ENCODE measurements at regions not wholly inside any gene's neighbourhood (a gene's known extent, or its start where the extent isn't known, plus 50 kb on each side); places are given as distances from the start of the nearest gene placed in this dataset.

DNA sequence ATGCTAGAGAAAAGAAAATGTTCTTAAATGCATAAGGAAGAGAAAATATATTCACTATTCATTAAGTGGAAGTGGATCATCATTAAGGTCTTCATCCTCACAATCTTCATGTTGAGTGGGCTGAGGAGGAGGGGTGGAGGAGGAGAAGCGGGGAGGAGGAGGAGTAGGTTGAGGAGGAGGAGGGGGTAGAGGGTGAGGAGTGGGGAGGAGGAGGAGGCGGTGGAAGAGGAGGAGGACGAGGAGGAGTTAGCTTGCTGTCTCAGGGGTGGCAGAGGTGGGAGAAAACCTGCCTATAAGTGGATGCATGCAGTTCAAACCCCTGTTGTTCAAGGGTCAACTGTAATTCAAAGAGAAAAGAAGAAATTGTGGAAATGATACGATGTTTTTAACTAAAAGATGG is 71.6 kb downstream of the MYEOV start:
- DNase-seq (ENCODE audit: low spot score) = no peak

DNA sequence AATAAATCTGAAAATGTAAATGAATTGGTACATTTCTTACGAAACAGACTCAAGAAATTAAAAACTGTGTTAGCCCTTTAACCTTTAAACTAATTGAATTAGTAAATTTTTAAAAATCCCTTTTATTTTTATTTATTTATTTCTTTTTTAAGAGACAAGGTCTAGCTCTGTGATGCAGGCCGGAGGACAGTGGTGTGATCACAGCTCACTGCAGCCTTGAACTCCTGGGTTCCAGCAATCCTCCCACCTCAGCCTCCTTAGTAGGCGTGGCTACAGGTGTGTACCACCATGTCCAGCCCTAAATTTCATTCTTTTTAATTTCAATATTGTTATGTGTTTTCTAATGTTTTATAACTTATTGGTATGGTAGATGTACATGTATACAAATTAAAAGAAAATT is 72.6 kb downstream of the MYEOV start:
- no peak for DNase-seq (ENCODE audit: low spot score)

DNA sequence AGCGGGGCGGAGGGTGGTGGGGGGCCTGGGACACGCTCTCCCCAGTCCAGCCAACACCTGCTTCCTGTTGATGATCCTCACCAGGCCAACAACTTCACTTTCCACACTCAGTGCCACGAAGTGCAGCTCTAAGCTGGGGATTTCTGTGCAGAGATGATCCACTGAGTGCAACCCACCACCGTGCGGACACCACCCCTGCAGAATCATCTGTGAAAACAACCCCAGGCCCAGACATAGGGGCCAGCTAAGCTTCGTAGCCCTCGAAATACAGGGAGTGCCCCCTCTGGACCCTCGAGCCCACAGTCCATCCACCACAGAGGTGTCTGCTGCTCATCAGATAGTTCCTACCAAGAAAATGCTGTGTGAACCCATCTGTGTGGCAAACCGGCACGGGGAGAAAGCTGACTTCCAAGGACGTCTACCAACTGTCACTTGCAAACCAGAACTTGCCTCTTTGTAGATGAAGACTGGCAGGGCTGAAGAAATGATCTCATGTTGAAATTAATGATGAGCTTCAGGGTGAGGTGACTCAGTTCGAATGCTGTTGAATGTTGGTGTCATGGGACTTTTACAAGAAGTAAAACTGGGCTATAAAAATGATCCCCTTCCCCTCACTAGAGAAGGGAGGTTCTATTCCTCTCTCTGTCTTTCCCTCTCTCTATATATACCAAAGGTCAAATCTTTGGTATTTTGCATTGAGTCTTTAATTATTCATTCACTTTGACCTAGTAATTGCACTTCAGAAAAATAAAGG is 73.4 kb downstream of the MYEOV start:
- DNase-seq (ENCODE audit: low spot score) = no peak

DNA sequence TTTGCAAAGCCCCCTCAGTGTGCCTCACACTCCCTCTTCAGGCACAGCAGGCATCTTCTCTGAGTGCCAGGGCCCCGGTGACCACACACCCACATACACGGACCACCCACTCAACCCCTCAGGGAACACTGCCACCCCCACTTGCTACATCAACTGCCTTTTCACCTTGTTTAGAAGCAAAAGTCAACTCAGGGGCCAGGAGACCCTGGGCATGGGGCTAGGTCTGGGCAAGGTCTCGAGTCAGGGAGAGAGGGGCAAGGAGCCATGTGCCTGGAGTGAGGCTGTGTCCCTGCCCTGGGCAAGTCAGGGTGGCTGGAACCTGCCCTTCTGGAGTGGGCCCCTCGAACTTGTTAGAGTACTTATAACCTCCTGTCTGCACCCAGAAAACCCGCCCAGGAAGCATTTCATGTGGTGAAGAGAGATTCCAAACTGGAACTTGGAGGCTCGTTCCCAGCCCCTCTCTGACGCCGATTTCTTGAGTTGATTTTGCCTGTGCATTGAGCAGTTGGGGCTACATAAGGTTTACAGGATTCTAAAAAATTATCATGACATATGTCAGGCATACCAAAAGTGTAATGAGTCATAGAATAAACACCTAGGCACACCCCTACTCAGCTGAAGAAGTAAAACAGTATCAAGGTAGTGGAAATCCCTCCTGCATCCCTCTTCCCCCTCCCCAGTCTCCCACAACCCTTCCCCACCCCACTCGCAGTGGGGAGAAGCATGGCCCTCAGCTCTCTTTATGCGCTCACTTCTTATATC is 74.3 kb downstream of the MYEOV start:
- DNase-seq (ENCODE audit: low spot score) = no peak

DNA sequence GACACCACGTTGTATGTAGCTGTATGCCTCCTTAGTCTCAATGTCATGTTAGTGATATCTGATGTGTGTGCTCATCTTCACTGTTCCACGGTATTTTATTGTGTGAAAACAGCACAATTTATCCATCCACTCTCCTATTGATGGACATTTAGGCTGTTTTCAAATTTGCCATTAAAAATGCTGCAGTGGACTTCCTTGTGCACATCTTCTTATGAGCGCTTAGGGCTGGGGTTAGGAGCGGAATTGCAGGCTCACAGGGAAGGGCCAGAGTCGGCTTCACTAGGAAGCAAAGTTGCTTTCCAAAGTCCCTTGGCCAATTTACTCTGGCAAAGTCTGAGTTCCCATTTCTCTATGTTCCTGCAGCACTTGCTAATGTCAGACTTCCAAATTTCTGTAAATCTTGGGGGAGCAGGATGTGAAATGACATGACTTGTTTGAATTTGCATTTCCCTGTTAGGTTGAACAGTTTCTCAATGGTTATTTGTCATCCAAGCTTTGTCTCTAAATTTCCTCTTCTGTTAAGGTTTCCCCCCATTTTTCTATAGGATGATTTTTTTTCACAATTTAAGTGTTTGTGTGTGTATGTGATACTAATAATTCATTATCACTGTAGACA is 75.4 kb downstream of the MYEOV start:
- DNase-seq (ENCODE audit: low spot score) = no peak

DNA sequence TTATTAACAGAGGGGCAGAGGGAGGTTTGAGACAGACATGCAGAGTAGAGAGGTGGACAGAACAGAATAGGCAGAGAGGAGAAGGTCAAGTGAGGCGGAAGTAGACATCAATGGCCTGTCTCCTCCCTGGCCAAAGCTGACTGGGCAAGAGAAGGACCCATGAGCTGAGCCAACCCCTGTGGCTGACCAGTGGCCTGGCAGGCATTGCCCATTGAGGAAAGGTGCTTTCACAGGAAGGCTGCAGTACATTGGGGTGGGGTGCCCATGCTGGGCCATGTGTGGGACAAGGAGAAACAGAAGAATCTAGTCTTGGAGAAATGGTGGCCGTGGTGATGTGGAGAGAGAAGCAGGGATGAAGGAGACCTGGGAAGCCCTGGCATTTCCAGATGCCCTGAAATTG is 76.0 kb downstream of the MYEOV start:
- DNase-seq (ENCODE audit: low spot score) = no peak

DNA sequence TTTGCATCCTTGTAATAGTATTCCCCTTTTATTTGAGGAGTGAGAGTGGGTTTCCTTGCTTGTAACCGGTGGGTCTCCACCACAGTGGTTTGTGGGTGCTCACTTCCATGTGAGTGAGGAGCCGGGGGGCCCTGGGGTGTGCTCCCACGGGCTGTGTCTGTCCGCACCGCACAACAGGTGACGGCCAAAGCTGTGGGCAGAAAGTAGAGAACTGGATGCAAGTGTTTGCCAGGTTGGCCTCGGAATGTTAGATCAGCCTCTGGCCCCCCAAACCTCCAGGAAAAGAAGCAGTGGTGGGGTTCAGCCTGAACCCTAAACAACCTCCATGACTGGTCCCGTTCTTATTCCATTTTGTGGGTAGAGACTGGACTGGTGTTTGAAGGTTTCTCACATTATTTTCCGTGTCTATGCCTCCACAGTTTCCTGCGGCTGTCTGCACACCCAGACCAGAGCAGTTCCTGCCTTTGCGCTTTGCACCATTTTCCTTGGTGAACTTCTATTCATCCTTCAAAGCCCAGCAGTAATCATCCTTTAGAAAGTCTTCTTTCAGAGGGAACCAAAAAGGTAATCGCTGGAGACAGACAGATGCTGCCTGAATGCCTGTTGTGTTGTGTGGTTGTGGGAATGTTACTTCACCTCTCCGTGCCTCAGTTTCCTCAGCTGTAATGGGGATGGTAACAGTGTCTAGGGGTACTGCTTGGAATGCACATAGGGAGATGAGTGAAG is 77.2 kb downstream of the MYEOV start:
- DNase-seq (ENCODE audit: low spot score) = no peak

DNA sequence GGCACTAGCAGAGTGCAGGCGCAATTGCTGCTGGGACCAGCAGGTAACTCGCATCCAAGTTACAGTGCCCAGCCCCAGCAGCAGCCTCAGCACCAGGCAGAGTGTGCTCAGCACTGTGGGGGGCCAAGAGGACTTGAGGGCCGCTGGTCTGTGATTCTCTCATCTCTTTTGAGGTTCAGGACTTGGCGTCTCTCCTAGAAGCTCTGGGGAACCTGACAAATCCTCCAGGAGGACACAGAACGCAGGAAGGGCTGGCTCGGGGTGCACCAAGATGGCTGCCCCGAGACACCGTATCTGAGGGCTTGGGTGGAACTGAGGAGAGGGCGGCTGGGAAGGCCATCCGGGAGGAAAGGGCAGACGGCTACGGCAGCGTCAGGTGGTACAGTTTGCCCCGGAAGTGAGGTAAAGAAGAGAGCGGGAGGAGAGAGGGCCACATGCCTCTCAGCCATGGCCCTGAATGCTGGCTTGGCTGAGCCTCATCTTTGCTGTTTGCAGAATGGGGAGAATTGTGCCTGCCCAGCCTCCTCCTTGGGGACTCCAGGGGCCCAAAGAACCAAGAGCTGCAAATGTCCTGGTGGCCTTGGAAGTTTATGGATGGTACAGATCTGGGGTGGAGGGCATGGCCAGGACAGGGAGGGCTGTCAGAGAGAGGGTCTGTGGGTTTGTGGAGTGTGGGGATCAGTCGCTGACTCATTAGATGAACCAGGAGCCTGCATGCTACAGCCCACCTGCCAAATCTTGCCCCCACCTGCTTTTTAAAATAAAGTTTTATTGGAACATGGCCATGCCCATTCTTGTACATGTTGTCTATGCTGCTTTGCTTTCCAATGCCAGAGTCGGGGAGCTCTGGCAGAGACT is 78.0 kb downstream of the MYEOV start:
- DNase-seq (ENCODE audit: low spot score) = no peak

DNA sequence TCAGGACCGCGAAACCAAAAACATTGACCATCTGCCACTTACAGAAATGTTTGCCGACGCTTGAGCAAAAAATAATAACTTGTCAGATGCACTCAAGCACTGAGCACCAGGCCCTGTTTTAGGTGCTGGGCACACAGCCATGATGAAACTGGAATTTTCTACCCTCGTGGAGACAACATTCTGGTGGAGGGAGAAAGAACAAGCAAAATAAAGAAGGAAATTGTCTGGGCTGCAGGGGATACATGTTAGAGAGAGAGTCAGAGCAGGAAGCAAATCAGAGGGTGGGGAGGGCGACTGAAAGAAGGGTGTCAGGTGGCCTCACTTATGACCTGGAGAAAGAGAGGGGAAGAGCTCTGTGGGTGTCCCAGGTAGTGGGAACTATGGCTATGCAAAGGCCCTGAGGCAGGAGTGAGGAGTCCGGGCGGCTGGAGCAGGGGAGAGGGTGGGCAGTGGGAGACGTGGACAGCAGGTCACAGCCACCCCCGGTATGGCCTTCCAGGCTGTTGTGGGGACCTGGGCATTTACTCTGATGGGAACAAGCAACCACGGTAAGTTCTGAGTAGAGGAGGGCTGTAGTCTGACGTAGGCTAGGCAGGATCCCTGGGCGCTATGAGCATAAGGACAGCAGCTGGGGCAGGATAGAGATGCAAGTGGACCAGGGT is 78.8 kb downstream of the MYEOV start:
- no peak for DNase-seq (ENCODE audit: low spot score)

DNA sequence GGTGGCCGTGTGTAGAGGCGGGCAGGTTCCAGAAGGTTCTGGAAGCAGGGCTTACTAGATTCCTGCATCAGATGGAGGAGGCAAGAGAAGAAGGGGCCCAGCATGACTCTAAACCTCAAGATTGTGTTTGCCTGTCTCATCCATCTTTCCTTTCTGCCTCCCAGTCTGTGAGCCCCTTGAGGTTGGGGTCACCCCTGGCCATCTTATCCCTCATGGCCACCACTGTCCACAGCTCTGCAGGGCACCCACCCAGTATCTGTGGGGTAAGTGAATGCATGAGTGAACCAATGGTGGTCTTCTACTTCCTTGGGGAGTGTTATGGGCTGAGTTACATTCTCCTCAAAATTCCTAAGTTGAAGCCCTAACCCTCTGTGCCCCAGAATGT is 79.3 kb downstream of the MYEOV start:
- no peak for DNase-seq (ENCODE audit: low spot score)

DNA sequence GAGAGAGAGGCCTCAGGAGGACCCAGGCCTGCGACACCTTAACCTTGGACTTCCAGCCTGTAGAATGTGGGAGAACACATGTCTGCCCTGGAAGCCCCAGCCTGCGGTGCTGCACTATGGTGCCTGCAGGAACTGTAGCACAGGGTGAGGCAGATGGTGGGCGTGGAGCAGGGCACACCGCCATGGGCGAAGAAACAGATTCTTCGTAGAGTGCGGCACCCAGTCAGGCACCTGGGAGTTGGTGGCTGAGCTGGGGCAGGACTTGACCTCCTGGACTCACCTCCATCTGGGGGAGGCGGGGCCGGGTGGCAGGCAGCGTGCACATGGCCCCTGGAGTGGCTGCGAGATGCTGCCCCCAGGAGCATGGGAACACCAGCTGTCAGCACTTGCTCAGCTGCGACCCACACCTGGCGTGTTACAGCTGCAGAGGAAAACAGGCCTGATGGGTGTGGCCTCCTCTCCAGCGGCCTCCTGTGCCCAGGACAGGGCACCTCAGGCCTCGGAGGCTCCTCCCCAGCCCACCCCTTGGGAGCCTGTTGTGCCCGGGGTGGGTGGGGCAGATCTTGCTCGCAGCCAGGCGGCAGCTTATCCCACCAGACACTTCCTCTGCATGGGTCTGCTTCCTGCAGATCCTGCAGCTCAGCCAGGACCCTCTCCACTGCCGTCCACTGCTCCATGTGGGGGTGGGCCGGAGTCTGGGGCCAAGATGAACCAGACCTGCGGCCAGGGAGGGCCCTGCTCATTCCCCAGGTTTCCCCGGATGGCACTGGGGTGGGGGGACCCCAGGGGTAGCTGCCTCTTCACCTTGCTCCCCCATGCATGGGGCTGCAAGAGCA is 80.4 kb downstream of the MYEOV start:
- DNase-seq (ENCODE audit: low spot score) = no peak

DNA sequence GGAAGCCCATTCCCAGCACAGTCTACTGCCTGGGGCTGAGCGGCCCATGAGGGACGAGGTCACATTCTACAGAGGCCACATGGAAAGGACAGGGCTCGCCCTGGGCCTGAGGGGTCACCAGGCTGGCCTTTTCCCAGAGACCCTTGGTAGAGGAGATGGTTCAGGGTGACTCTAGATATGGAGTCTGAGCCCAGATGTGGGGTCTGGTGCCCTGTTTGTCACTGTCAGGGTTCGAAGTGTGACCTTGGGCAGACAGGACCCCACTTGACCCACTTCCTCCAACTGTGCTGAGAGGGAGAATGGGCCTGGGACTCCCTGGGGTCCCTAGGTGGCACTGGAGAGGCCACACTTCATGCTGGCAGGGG is 81.0 kb downstream of the MYEOV start:
- no peak for DNase-seq (ENCODE audit: low spot score)

DNA sequence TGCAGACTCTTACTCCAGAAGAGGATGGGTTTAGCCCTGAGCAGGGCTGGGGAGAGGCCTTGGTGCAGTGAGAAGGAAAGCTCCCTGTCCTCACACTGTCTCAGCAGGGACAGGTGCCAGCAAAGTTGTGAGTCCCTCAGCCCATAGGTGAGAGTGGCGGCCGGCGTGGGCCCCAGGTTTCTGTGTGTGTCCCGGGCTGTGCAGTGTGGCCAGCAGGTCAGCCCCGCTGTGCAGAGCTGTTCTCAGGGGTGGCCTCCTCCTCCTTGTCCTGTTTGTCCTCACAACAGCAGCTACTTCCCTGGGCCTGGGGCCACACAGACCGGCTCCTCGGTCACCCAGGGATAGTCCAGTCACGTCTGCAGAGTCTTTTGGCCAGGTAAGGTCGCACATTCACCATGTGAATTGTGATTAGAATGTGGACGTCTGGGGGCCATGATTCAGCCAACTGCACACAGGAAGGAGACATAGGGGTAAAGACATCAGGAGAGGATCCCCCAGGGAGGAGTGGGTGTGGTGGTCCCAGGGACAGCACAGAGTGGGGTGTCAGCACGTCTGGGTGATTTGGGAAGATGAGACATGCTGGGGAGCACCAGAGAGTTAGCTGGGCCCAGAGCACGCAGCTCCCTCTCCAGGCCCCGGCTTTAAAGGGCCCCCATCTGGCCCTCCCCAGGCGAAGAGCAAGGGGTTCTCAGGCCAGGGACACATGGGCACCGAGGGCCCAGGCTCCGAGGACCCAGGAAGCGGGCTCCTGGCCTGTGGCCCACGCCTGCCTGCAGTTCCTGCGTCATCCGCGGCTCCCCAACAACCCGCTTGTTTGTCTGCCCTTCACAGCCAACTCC is 81.6 kb downstream of the MYEOV start:
- DNase-seq (ENCODE audit: low spot score) = no peak

DNA sequence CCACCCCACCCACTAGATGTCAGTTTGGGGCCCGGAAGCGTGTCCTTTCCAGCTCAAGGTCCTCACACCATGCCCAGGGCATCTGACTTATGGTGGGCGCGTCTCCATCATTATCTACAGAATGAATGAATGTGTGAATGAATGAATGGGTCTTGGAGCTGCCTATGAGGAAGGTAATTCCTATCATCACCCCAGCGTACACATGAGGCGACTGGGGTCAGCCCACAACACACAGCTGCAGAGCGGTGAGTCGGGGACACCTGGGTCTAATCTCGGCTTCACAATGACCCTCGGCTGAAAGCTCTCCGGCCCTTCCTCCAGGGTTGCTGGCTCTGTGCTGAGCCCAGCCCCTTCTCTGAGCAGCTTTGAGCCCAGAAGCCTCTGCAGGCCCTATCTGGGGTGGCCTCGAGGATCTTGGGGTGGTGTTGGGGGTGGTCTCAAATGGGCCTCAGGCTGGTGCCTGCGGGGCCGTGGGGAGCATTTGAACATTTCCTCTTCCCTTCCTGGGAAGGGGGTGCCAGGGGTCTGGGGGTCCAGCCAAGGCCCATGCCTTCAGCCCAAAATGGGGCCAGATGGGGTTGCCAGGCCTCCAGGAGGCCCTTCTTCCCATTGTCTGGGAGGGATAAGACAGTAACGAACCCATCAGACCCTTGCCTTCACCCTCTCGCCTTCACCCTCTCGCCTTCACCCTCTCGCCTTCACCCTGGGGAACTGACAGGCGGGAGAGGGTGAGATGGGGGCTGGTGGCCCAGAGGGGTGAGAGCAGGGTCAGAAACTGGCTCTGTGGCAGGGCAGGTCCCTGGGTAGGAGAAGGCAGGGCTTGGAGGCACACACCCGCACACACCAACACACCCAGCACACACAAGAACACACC is 82.4 kb downstream of the MYEOV start:
- no peak for DNase-seq (ENCODE audit: low spot score)

DNA sequence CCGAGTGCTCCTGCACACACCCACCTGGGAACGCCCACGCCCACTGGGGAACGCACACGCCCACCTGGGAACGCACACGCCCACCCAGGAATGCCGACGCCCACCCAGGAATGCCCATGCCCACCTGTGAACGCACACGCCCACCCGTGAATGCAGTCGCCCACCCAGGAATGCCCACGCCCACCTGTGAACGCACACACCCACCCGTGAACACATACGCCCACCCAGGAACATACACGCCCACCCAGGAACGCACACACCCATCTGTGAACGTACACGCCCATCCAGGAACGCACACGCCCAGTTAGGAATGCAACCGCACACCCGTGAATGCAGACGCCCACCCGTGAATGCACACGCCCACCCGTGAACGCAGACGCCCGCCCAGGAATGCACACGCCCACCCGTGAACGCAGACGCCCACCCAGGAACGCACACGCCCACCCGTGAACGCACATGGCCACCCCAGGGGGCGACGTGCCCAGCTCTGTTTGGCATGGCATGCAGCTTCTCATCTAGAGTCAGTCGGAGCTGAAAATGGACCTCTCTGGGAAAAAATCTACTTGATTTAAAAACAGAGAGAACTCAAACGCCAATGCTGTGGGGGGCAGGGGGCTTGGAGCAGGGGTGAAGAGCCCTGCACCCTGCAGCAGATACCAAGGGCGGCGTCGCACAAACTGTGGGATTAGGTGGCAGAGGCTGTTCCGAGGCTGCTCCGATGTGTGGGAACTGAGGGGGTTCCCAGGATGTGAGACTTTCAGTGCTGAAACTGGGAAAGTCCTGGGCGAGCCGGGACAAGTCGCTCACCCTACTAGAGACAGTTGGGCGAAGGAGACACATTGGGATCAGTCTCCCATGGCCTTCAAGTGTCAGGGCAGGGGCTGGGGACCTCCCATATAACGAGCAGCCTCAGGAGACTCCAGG is 83.3 kb downstream of the MYEOV start:
- no peak for DNase-seq (ENCODE audit: low spot score)

DNA sequence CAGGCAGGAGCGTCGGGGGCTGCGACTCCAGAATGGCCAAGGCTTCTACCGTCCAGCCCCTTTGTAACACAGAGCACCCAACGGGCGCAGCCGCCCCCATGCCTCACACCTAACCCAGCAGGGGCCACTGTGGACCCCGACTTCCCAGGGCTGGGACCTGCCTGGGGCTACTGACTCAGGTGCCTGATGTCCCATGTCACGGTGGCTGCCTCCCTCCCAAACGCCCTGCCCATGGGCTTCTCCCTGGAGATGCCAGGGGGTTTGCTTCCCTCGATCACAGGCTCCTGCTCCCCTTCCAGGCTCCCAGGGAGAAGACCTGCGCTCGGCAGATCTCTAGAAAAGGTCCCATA is 84.0 kb downstream of the MYEOV start:
- DNase-seq (ENCODE audit: low spot score) = no peak

All from hepatic stellate cell (primary cell).